ENCODE measurements at regions not wholly inside any gene's neighbourhood (a gene's known extent, or its start where the extent isn't known, plus 50 kb on each side); places are given as distances from the start of the nearest gene placed in this dataset.

DNA sequence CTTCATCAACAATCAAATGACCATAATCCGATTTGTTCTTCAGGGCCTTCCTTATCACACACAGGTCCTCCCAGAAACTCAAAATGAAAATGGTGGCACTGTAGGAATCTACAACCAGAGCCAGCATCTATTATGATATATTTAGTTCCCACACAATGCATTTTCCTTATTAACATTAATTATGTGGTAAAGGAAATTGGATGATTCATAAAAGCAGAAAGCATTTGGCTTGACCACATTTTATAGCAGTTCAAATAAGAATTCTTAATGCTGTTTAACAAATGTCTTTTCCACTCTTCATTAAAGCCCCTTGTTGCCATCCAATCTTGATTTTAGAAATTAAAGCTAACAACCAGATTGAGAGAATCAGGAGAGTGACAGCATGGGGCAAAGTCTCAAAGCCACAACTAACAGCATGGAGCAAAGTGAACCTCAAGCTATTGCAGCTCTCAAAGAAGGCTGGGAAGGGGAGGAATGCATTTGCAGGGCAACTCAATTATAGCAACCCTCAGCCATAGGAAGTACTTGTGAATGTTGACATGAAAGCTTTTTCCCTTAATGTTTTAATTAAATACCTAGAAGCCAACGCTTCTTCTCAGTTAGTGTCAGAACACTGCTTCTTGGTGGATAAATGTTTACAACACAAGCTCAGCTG is 549.1 kb downstream of the NXPH1 start:
- Histone ChIP-seq H2AFZ (ENCODE audit: insufficient read depth, low read depth, low read length, poor library complexity, severe bottlenecking) (no peak overlapping the region), H3K79me2 (ENCODE audit: insufficient read depth, low read length) (no peaks in the 10 kb centered on the region), H4K20me1 (ENCODE audit: insufficient read depth, low read length) (no peaks in the 10 kb centered on the region), H3K4me1 (ENCODE audit: control insufficient read depth in 1 of 2, insufficient read depth in 2 of 2, low read length in 2 of 2) (no peaks in the 10 kb centered on the region), H3K4me3 (replicated peaks in 1 of 3; ENCODE audit: low read depth in 2 of 3, low read length in 3 of 3) (no peak overlapping the region), H3K9ac (ENCODE audit: insufficient read depth, low read length, poor library complexity, severe bottlenecking) (no peak overlapping the region), H3K4me2 (replicated peaks; ENCODE audit: extremely low read depth, low read length, poor library complexity, severe bottlenecking) (no peak overlapping the region), H3K27ac (ENCODE audit: low read depth in 1 of 2, low read length in 2 of 2) (no peak overlapping the region), H3K36me3 (replicated peaks in 1 of 2; ENCODE audit: control insufficient read depth in 1 of 2, insufficient read depth in 2 of 2, low read length in 2 of 2) (no peaks in the 10 kb centered on the region), H3K27me3 (ENCODE audit: control insufficient read depth in 2 of 2, insufficient read depth in 2 of 2, low read length in 2 of 2) (no peaks in the 10 kb centered on the region), H3K9me3 (replicated peaks in 1 of 2; ENCODE audit: control insufficient read depth in 1 of 2, insufficient read depth in 1 of 2, low read length in 2 of 2) (peaks cover 3 to 13% of the 10 kb centered on the region in 2 donors)
- no peaks in the 10 kb centered on the region for H3K36me3 Mint-ChIP-seq
- peaks cover under 1 to 9% (median 3%) of the 10 kb centered on the region in 7 donors for H3K9me3 Mint-ChIP-seq
- no peak for TF ChIP-seq CTCF (IDR thresholded peaks at IDR 0.05)
- no CpG with 5 or more reads among the region's 2 CpGs for WGBS (ENCODE audit: insufficient coverage)
- intact Hi-C loops (cut with micrococcal nuclease) = no loop called here
- H3K27me3 Mint-ChIP-seq (ENCODE audit: low read depth in 3 of 3) = no peaks in the 10 kb centered on the region
- no peaks in the 10 kb centered on the region for H3K4me1 Mint-ChIP-seq
- H3K27ac Mint-ChIP-seq = no peak overlapping the region
- no peak overlapping the region for H3K4me3 Mint-ChIP-seq
- no peak for DNase-seq

- no peak overlapping the region for H3K4me2 ChIP-seq (replicated peaks; ENCODE audit: extremely low read depth, low read length, poor library complexity, severe bottlenecking)
- H3K9me3 Mint-ChIP-seq = peaks cover 0 to 12% (median 3%) of the 10 kb centered on the region in 7 donors
- no peaks in the 10 kb centered on the region for H3K27me3 ChIP-seq (ENCODE audit: control insufficient read depth in 2 of 2, insufficient read depth in 2 of 2, low read length in 2 of 2)
- WGBS (ENCODE audit: insufficient coverage) = no CpG with 5 or more reads among the region's 3 CpGs
- H3K27ac Mint-ChIP-seq = no peak overlapping the region
- no peak for DNase-seq
- no peaks in the 10 kb centered on the region for H3K79me2 ChIP-seq (ENCODE audit: insufficient read depth, low read length)
- H3K9me3 ChIP-seq (replicated peaks in 1 of 2; ENCODE audit: control insufficient read depth in 1 of 2, insufficient read depth in 1 of 2, low read length in 2 of 2) = peaks cover 0 to 13% of the 10 kb centered on the region in 2 donors
- no peak overlapping the region for H3K9ac ChIP-seq (ENCODE audit: insufficient read depth, low read length, poor library complexity, severe bottlenecking)
- intact Hi-C loops (cut with micrococcal nuclease) = no loop called here
- no peaks in the 10 kb centered on the region for H3K27me3 Mint-ChIP-seq (ENCODE audit: low read depth in 3 of 3)
- H3K36me3 Mint-ChIP-seq = no peaks in the 10 kb centered on the region
- no peak overlapping the region for H2AFZ ChIP-seq (ENCODE audit: insufficient read depth, low read depth, low read length, poor library complexity, severe bottlenecking)
- no peaks in the 10 kb centered on the region for H4K20me1 ChIP-seq (ENCODE audit: insufficient read depth, low read length)
- H3K4me1 ChIP-seq (ENCODE audit: control insufficient read depth in 1 of 2, insufficient read depth in 2 of 2, low read length in 2 of 2) = no peaks in the 10 kb centered on the region
- H3K36me3 ChIP-seq (replicated peaks in 1 of 2; ENCODE audit: control insufficient read depth in 1 of 2, insufficient read depth in 2 of 2, low read length in 2 of 2) = no peaks in the 10 kb centered on the region
- H3K27ac ChIP-seq (ENCODE audit: low read depth in 1 of 2, low read length in 2 of 2) = no peak overlapping the region
- no peak for TF ChIP-seq CTCF (IDR thresholded peaks at IDR 0.05)
- no peak overlapping the region for H3K4me3 Mint-ChIP-seq
- no peak overlapping the region for H3K4me3 ChIP-seq (replicated peaks in 1 of 3; ENCODE audit: low read depth in 2 of 3, low read length in 3 of 3)
- H3K4me1 Mint-ChIP-seq = no peaks in the 10 kb centered on the region
Measured at GRCh38 chr7:8985255-8985654, 551.8 kb downstream of the NXPH1 start.
